ENCODE measurements at regions not wholly inside any gene's neighbourhood (a gene's known extent, or its start where the extent isn't known, plus 50 kb on each side); places are given as distances from the start of the nearest gene placed in this dataset.

GRCh38 chr1:169052727-169053126 lies 53.8 kb upstream of the ATP1B1 start:
- ChIA-PET POLR2A (no interaction called here), CTCF (no interaction called here)
- Mint-ChIP-seq H3K36me3 (ENCODE audit: low read depth) (no peaks in the 10 kb centered on the region), H3K4me1 (ENCODE audit: low read depth) (no peaks in the 10 kb centered on the region), H3K4me3 (no peak overlapping the region), H3K9me3 (no peaks in the 10 kb centered on the region), H3K27ac (no peak overlapping the region), H3K27me3 (no peaks in the 10 kb centered on the region)
- Histone ChIP-seq H3K4me3 (ENCODE audit: low read length) (no peak overlapping the region), H3K9me3 (ENCODE audit: control insufficient read depth in 1 of 2, insufficient read depth in 1 of 2, low read length in 2 of 2) (no peaks in the 10 kb centered on the region), H3K4me1 (ENCODE audit: insufficient read depth, low read length) (no peaks in the 10 kb centered on the region), H3K27me3 (ENCODE audit: control insufficient read depth in 1 of 2, insufficient read depth in 2 of 2, low read length in 2 of 2) (no peaks in the 10 kb centered on the region), H3K36me3 (ENCODE audit: insufficient read depth, low read length) (no peaks in the 10 kb centered on the region), H3K27ac (ENCODE audit: low read depth in 1 of 2, low read length in 2 of 2) (no peak overlapping the region)
- intact Hi-C loops (cut with DNase I, micrococcal nuclease), result no loop called here
- peak in 2 of 14 experiments; percentile 20 to 26 for DNase-seq
- TF ChIP-seq, protein P1, sequence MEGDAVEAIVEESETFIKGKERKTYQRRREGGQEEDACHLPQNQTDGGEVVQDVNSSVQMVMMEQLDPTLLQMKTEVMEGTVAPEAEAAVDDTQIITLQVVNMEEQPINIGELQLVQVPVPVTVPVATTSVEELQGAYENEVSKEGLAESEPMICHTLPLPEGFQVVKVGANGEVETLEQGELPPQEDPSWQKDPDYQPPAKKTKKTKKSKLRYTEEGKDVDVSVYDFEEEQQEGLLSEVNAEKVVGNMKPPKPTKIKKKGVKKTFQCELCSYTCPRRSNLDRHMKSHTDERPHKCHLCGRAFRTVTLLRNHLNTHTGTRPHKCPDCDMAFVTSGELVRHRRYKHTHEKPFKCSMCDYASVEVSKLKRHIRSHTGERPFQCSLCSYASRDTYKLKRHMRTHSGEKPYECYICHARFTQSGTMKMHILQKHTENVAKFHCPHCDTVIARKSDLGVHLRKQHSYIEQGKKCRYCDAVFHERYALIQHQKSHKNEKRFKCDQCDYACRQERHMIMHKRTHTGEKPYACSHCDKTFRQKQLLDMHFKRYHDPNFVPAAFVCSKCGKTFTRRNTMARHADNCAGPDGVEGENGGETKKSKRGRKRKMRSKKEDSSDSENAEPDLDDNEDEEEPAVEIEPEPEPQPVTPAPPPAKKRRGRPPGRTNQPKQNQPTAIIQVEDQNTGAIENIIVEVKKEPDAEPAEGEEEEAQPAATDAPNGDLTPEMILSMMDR (IDR thresholded peaks at IDR 0.05), result no peak
- no peak for ATAC-seq (ENCODE audit: poor library complexity)

GRCh38 chr1:169053196-169053595 lies 53.3 kb upstream of the ATP1B1 start:
- POLR2A ChIA-PET, result no interaction called here
- no peaks in the 10 kb centered on the region for H3K36me3 Mint-ChIP-seq (ENCODE audit: low read depth)
- Histone ChIP-seq H3K36me3 (ENCODE audit: insufficient read depth, low read length) (no peaks in the 10 kb centered on the region), H3K4me3 (ENCODE audit: low read length) (no peak overlapping the region), H3K9me3 (ENCODE audit: control insufficient read depth in 1 of 2, insufficient read depth in 1 of 2, low read length in 2 of 2) (no peaks in the 10 kb centered on the region), H3K4me1 (ENCODE audit: insufficient read depth, low read length) (no peaks in the 10 kb centered on the region), H3K27me3 (ENCODE audit: control insufficient read depth in 1 of 2, insufficient read depth in 2 of 2, low read length in 2 of 2) (no peaks in the 10 kb centered on the region), H3K27ac (ENCODE audit: low read depth in 1 of 2, low read length in 2 of 2) (no peak overlapping the region)
- CTCF ChIA-PET, result no interaction called here
- TF ChIP-seq, protein P1 (IDR thresholded peaks at IDR 0.05), result no peak
- H3K27me3 Mint-ChIP-seq, result no peaks in the 10 kb centered on the region
- no peak for DNase-seq
- no peaks in the 10 kb centered on the region for H3K4me1 Mint-ChIP-seq (ENCODE audit: low read depth)
- no peaks in the 10 kb centered on the region for H3K9me3 Mint-ChIP-seq
- no peak overlapping the region for H3K27ac Mint-ChIP-seq
- H3K4me3 Mint-ChIP-seq, result no peak overlapping the region
- no peak for ATAC-seq (ENCODE audit: poor library complexity)
- intact Hi-C loops (cut with DNase I, micrococcal nuclease), result no loop called here
